ENCODE measurements at regions not wholly inside any gene's neighbourhood (a gene's known extent, or its start where the extent isn't known, plus 50 kb on each side); places are given as distances from the start of the nearest gene placed in this dataset.
A peak's percentile ranks its signal among the peaks of the same experiment; 100 is the strongest.

DNA sequence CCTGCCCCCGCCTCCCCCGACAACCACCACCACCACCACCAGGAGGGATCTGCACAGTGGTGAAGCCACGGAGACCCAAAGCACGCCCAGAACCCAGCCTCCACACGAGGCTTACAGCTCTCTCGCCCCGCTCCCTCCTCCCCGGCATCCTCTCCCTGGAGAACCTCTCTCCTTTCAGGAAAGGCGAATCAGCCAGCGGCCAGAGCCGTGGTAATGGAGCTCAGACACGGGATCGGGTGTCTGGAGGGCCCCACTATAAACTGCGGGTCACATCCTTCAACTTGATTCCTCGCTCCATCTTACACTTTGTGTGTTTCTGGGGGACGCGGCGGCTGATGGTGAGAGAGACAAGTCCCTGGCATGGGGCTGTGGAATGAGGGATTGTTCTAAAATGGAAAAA, 271.5 kb upstream of the SIX2 start:
- POLR2A ChIA-PET: no interaction called here
- H3K4me3 ChIP-seq (ENCODE audit: low read depth, low read length): no peak overlapping the region
- no peaks in the 10 kb centered on the region; the same call in 1 of the 2 replicates for H3K4me1 ChIP-seq (ENCODE audit: control insufficient read depth, insufficient read depth, low read length)
- H3K27ac ChIP-seq (ENCODE audit: extremely low read depth, low read depth, low read length): no peak overlapping the region
- no peak for TF ChIP-seq SP3 (tag by site-specific recombination; IDR thresholded peaks at IDR 0.05)
- TF ChIP-seq EGR2 (tag by site-specific recombination; IDR thresholded peaks at IDR 0.05; ENCODE audit: low read depth): 0 out of 2 replicates have a peak, but pooled peaks have one; percentile 25
- TF ChIP-seq ZFHX2 (tag by site-specific recombination; conservative IDR thresholded peaks at IDR 0.05): peak; percentile 20; the same call in 1 of the 2 replicates
- CTCF ChIA-PET: interaction anchor here (0.6 kb wide), 1 partner anchor 23 kb away, joined by 4 read pairs; no protein-coding TSS in a partner anchor
- no peaks in the 10 kb centered on the region for H3K9me3 ChIP-seq (ENCODE audit: control insufficient read depth, insufficient read depth, low read depth, low read length)
- no peaks in the 10 kb centered on the region for H3K36me3 ChIP-seq (ENCODE audit: control insufficient read depth in 2 of 2, insufficient read depth in 1 of 2, low read length in 2 of 2)

DNA sequence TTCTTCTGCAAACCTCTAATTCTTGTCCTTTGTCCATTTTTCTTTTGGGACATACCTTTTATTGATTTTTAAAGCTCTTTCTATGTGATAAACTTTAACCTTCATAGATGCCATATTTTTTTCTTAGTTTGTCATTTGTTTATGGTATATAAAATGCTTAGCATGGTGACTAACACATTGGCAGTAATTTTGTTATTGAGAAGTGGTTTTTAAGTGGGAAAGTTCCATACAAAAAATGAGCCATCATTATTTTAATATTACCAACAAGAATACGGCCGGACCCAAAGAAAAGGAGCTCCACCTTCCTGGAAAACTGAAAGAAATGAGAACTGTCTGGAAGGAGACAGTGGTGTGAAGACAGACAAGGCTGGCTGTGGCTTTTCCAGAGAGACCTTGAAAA, 270.1 kb upstream of the SIX2 start:
- ChIA-PET CTCF (no interaction called here), POLR2A (no interaction called here)

DNA sequence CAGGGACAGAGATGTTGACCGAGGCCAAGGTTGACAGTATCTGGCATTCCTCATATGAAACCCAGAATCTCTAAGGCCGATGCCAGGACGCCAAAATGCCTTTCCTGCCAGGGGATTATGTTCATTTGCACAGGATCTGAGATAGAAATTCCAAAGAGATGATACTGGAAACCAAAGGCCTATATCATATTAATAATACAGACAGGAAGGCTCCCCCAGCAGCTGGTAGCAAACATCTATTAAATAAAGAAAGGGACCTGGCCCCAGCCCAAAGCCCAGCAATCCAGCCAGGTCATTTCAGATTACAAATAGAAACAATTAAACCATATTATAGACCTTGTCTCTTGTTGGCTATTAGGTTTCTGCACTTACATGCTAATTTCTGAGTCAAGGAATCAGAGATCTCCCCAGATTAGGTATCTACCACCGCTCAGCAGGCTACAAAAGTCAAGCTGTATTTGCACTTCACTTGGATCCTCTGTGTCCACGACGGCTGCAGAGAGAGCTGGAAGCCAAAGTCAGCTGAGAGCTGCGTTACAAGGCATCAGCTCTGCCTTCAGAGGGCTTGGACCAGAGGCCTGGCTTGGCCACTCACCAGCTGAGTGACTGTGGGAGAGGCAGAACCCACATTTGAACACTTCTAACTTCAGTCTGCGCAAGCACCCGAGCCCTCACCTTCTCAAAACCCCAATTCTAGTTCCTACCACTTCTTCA, 269.3 kb upstream of the SIX2 start:
- Histone ChIP-seq H3K9me3 (ENCODE audit: control insufficient read depth, insufficient read depth, low read depth, low read length) (no peaks in the 10 kb centered on the region), H3K4me1 (ENCODE audit: control insufficient read depth, insufficient read depth, low read length) (no peaks in the 10 kb centered on the region; the same call in 1 of the 2 replicates), H3K36me3 (ENCODE audit: control insufficient read depth in 2 of 2, insufficient read depth in 1 of 2, low read length in 2 of 2) (no peaks in the 10 kb centered on the region), H3K4me3 (ENCODE audit: low read depth, low read length) (no peak overlapping the region), H3K27ac (ENCODE audit: extremely low read depth, low read depth, low read length) (no peak overlapping the region)
- ChIA-PET CTCF (no interaction called here), POLR2A (no interaction called here)
- TF ChIP-seq ZNF391 (tag by site-specific recombination; IDR thresholded peaks at IDR 0.05; ENCODE audit: borderline replicate concordance, low read depth) (no peak), ZNF837 (tag by site-specific recombination; IDR thresholded peaks at IDR 0.05) (no peak), TRIM28 (IDR thresholded peaks at IDR 0.05; ENCODE audit: borderline replicate concordance, low read length) (no peak), ZFP37 (tag by site-specific recombination; IDR thresholded peaks at IDR 0.05) (no peak), ZNF302 (tag by site-specific recombination; IDR thresholded peaks at IDR 0.05; ENCODE audit: low read depth) (no peak)
- TF ChIP-seq, protein P1, sequence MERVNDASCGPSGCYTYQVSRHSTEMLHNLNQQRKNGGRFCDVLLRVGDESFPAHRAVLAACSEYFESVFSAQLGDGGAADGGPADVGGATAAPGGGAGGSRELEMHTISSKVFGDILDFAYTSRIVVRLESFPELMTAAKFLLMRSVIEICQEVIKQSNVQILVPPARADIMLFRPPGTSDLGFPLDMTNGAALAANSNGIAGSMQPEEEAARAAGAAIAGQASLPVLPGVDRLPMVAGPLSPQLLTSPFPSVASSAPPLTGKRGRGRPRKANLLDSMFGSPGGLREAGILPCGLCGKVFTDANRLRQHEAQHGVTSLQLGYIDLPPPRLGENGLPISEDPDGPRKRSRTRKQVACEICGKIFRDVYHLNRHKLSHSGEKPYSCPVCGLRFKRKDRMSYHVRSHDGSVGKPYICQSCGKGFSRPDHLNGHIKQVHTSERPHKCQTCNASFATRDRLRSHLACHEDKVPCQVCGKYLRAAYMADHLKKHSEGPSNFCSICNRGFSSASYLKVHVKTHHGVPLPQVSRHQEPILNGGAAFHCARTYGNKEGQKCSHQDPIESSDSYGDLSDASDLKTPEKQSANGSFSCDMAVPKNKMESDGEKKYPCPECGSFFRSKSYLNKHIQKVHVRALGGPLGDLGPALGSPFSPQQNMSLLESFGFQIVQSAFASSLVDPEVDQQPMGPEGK (tag by site-specific recombination; IDR thresholded peaks at IDR 0.05): no peak
- TF ChIP-seq, protein P2, sequence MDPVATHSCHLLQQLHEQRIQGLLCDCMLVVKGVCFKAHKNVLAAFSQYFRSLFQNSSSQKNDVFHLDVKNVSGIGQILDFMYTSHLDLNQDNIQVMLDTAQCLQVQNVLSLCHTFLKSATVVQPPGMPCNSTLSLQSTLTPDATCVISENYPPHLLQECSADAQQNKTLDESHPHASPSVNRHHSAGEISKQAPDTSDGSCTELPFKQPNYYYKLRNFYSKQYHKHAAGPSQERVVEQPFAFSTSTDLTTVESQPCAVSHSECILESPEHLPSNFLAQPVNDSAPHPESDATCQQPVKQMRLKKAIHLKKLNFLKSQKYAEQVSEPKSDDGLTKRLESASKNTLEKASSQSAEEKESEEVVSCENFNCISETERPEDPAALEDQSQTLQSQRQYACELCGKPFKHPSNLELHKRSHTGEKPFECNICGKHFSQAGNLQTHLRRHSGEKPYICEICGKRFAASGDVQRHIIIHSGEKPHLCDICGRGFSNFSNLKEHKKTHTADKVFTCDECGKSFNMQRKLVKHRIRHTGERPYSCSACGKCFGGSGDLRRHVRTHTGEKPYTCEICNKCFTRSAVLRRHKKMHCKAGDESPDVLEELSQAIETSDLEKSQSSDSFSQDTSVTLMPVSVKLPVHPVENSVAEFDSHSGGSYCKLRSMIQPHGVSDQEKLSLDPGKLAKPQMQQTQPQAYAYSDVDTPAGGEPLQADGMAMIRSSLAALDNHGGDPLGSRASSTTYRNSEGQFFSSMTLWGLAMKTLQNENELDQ (tag by site-specific recombination; IDR thresholded peaks at IDR 0.05; ENCODE audit: low read depth): no peak

More for the DNA sequence above, 270.1 kb upstream of the SIX2 start:
- H3K9me3 ChIP-seq (ENCODE audit: control insufficient read depth, insufficient read depth, low read depth, low read length): no peaks in the 10 kb centered on the region
- no peaks in the 10 kb centered on the region for H3K36me3 ChIP-seq (ENCODE audit: control insufficient read depth in 2 of 2, insufficient read depth in 1 of 2, low read length in 2 of 2)
- H3K27ac ChIP-seq (ENCODE audit: extremely low read depth, low read depth, low read length): no peak overlapping the region
- TF ChIP-seq OSR2 (tag by site-specific recombination; IDR thresholded peaks at IDR 0.05): no peak
- no peak for TF ChIP-seq ZNF837 (tag by site-specific recombination; IDR thresholded peaks at IDR 0.05)
- TF ChIP-seq, protein P3, sequence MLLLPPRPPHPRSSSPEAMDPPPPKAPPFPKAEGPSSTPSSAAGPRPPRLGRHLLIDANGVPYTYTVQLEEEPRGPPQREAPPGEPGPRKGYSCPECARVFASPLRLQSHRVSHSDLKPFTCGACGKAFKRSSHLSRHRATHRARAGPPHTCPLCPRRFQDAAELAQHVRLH (tag by site-specific recombination; IDR thresholded peaks at IDR 0.05): no peak
- no peak for TF ChIP-seq ZNF747 (tag by site-specific recombination; IDR thresholded peaks at IDR 0.05)
- no peak for TF ChIP-seq SCRT1 (tag by site-specific recombination; IDR thresholded peaks at IDR 0.05; ENCODE audit: borderline replicate concordance)
- no peak for TF ChIP-seq ZEB2 (tag by site-specific recombination; IDR thresholded peaks at IDR 0.05)
- H3K4me3 ChIP-seq (ENCODE audit: low read depth, low read length): no peak overlapping the region
- no peaks in the 10 kb centered on the region; the same call in 1 of the 2 replicates for H3K4me1 ChIP-seq (ENCODE audit: control insufficient read depth, insufficient read depth, low read length)
